ENCODE measurements at regions not wholly inside any gene's neighbourhood (a gene's known extent, or its start where the extent isn't known, plus 50 kb on each side); places are given as distances from the start of the nearest gene placed in this dataset.

- TF ChIP-seq CTCF (conservative IDR thresholded peaks at IDR 0.05; ENCODE audit: low read depth, low read length) (no peak), EZH2 (IDR thresholded peaks at IDR 0.05; ENCODE audit: low read length, unreplicated experiment) (no peak), EZH2phosphoT487 (IDR thresholded peaks at IDR 0.05; ENCODE audit: borderline replicate concordance, low read length) (no peak)
Measured at GRCh38 chr18:76594966-76595365, 99.9 kb upstream of the ZNF516 start.
